ENCODE measurements at regions not wholly inside any gene's neighbourhood (a gene's known extent, or its start where the extent isn't known, plus 50 kb on each side); places are given as distances from the start of the nearest gene placed in this dataset.

DNA sequence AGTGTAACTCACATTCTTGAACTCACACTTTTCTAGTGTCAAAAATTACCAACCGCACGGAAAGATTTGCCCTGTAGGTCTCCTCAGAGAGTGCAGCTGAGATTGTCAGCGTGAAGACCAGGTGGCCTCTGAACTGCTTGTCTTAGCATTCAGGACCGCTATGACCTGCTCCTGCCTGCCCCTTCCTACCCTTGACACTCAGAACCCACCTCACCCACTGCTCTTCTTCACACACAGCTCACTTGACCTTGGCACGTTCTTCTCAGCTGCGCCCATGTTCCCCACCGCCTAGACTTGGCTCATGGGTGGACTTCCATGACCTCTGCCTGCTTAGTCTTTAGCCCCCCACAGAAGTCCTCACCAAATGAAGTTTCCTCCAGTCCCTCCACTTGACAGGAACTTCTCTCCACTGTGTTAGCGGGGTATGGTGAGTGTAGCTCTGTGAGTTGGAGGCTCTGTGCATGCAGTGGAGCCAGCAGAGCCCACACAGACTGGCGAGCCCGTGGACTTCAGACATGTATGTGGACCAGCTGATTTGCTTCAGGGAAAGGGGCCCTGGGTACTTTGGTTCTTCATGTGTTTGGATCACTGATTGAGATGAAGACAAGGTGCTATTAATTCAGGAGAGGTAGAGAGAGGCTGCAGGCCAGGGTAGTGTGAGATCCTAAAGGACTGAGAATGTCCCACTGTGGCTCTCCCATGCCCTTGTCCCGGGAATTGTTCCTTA, 221.3 kb downstream of the OPA1 start:
- TF ChIP-seq, protein P1, sequence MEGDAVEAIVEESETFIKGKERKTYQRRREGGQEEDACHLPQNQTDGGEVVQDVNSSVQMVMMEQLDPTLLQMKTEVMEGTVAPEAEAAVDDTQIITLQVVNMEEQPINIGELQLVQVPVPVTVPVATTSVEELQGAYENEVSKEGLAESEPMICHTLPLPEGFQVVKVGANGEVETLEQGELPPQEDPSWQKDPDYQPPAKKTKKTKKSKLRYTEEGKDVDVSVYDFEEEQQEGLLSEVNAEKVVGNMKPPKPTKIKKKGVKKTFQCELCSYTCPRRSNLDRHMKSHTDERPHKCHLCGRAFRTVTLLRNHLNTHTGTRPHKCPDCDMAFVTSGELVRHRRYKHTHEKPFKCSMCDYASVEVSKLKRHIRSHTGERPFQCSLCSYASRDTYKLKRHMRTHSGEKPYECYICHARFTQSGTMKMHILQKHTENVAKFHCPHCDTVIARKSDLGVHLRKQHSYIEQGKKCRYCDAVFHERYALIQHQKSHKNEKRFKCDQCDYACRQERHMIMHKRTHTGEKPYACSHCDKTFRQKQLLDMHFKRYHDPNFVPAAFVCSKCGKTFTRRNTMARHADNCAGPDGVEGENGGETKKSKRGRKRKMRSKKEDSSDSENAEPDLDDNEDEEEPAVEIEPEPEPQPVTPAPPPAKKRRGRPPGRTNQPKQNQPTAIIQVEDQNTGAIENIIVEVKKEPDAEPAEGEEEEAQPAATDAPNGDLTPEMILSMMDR (IDR thresholded peaks at IDR 0.05) = no peak
- no peak for TF ChIP-seq POLR2A (IDR thresholded peaks at IDR 0.05)
